DOHH2 (cell line): ENCODE measurements at regions not wholly inside any gene's neighbourhood (a gene's known extent, or its start where the extent isn't known, plus 50 kb on each side); places are given as distances from the start of the nearest gene placed in this dataset.

Experiments used
- EZH2phosphoT487 ChIP-seq: fragments of 200-600 bp; sonication (generic); IDR thresholded peaks from 2 replicates; pipeline ENCODE4 v1.6.1; 2017; ENCODE audit warnings: borderline replicate concordance, mild to moderate bottlenecking, antibody characterized with exemption, low read length, moderate library complexity, mixed read lengths
- TF ChIP-seq, protein P1 (sequence below): fragments of 200-600 bp; sonication (generic); IDR thresholded peaks from one replicate; pipeline ENCODE4 v1.5.1; 2014; ENCODE audit warnings: antibody characterized with exemption, mild to moderate bottlenecking, low read depth, low read length; ENCODE audit not compliant: poor library complexity, severe bottlenecking

DNA sequence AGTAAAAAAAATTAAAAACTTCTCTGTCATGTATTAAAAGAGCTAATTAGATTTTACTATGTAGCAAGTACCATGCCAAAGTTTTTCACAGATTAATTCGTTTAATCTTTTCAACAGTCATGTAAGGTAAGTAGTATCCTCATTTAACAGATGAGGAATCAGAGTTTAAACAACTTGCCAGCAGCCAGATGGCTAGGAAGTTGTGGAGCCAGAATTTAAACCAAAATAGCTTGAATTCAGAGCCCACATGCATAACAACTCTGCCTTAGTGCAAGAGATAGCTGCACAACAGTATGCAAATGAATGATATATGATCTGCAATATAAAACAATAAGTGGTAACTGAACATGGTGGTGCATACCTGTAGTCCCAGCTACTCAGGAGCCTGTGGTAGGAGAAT, 75.3 kb downstream of the NAP1L3 start:
- TF ChIP-seq, protein P1, sequence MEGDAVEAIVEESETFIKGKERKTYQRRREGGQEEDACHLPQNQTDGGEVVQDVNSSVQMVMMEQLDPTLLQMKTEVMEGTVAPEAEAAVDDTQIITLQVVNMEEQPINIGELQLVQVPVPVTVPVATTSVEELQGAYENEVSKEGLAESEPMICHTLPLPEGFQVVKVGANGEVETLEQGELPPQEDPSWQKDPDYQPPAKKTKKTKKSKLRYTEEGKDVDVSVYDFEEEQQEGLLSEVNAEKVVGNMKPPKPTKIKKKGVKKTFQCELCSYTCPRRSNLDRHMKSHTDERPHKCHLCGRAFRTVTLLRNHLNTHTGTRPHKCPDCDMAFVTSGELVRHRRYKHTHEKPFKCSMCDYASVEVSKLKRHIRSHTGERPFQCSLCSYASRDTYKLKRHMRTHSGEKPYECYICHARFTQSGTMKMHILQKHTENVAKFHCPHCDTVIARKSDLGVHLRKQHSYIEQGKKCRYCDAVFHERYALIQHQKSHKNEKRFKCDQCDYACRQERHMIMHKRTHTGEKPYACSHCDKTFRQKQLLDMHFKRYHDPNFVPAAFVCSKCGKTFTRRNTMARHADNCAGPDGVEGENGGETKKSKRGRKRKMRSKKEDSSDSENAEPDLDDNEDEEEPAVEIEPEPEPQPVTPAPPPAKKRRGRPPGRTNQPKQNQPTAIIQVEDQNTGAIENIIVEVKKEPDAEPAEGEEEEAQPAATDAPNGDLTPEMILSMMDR, result no peak
- TF ChIP-seq EZH2phosphoT487, result no peak
